Vagina (tissue), 2 donors: ENCODE measurements at regions not wholly inside any gene's neighbourhood (a gene's known extent, or its start where the extent isn't known, plus 50 kb on each side); places are given as distances from the start of the nearest gene placed in this dataset.

Experiments used
- DNase-seq, 2 donors: peaks; one replicate each; pipeline ENCODE4 v3.0.0-alpha.2; 2017; ENCODE audit errors: extremely low spot score in 2 of 2
- H3K27ac ChIP-seq: fragments of 200-600 bp; sonication (generic); one replicate; pipeline ENCODE4 v1.5.1; 2019
- H3K27me3 ChIP-seq: fragments of 200-600 bp; sonication (generic); one replicate; pipeline ENCODE4 v1.5.1; 2019
- H3K36me3 ChIP-seq, 2 donors: fragments of 200-600 bp; sonication (generic); one replicate each; pipeline ENCODE4 v1.5.1; 2017 to 2019
- H3K4me1 ChIP-seq: fragments of 200-600 bp; sonication (generic); one replicate; pipeline ENCODE4 v1.5.1; 2019
- H3K4me3 ChIP-seq, 2 donors: fragments of 200-600 bp; sonication (generic); 1 replicate in 1 of 2; 2 replicates in 1 of 2; pipeline ENCODE4 v1.5.1; 2016 to 2019
- H3K9me3 ChIP-seq: fragments of 200-600 bp; sonication (generic); one replicate; pipeline ENCODE4 v1.5.1; 2019
- CTCF ChIP-seq, 3 experiments: fragments of 450-650 bp in 2 of 3; fragments of 200-600 bp in 1 of 3; sonication (generic) in 1 of 3; IDR thresholded peaks; one replicate each; pipeline ENCODE4 v1.5.1; 2017 to 2019; ENCODE audit warnings: antibody characterized with exemption in 3 of 3, mild to moderate bottlenecking in 2 of 3, moderate library complexity in 2 of 3
- POLR2A ChIP-seq, 2 donors: fragments of 450-650 bp; IDR thresholded peaks; one replicate each; pipeline ENCODE4 v1.6.1; 2017; ENCODE audit warnings: antibody characterized with exemption in 2 of 2, mild to moderate bottlenecking in 2 of 2, moderate library complexity in 2 of 2
- POLR2AphosphoS5 ChIP-seq, 2 donors: sonication (generic); formaldehyde crosslinking; IDR thresholded peaks; one replicate each; pipeline ENCODE4 v1.9.0; 2017; ENCODE audit warnings: antibody characterized with exemption in 2 of 2, mild to moderate bottlenecking in 2 of 2, low read depth in 1 of 2; ENCODE audit not compliant: insufficient read depth in 1 of 2
- intact Hi-C: fragments of 100-400 bp; cut with DNase I; formaldehyde crosslinking; loops from one replicate; pipeline ENCODE4 v1.15.1; 2023

GRCh38 chr20:7301807-7302206 is 534.3 kb downstream of the BMP2 start:
- no peak for DNase-seq
- TF ChIP-seq POLR2A (IDR thresholded peaks at IDR 0.05) (no peak), CTCF (IDR thresholded peaks at IDR 0.05) (no peak), POLR2AphosphoS5 (IDR thresholded peaks at IDR 0.05; ENCODE audit: insufficient read depth in 1 of 2, low read depth in 1 of 2) (no peak)
- Histone ChIP-seq H3K27ac (no peak overlapping the region), H3K9me3 (no peaks in the 10 kb centered on the region), H3K4me1 (no peaks in the 10 kb centered on the region), H3K4me3 (no peak overlapping the region), H3K27me3 (no peaks in the 10 kb centered on the region), H3K36me3 (no peaks in the 10 kb centered on the region)
- intact Hi-C loops: no loop called here

GRCh38 chr20:7302250-7302649 is 534.8 kb downstream of the BMP2 start:
- intact Hi-C loops: no loop called here
- no peak overlapping the region for H3K27ac ChIP-seq
- no peak for TF ChIP-seq POLR2AphosphoS5 (IDR thresholded peaks at IDR 0.05; ENCODE audit: insufficient read depth in 1 of 2, low read depth in 1 of 2)
- no peak for TF ChIP-seq POLR2A (IDR thresholded peaks at IDR 0.05)
- no peak for TF ChIP-seq CTCF (IDR thresholded peaks at IDR 0.05)

GRCh38 chr20:7305976-7306375 is 538.5 kb downstream of the BMP2 start:
- Histone ChIP-seq H3K36me3 (no peaks in the 10 kb centered on the region), H3K9me3 (no peaks in the 10 kb centered on the region), H3K27me3 (no peaks in the 10 kb centered on the region), H3K4me1 (no peaks in the 10 kb centered on the region), H3K27ac (no peak overlapping the region), H3K4me3 (no peak overlapping the region)
- no peak for DNase-seq
- TF ChIP-seq CTCF (IDR thresholded peaks at IDR 0.05) (no peak), POLR2AphosphoS5 (IDR thresholded peaks at IDR 0.05; ENCODE audit: insufficient read depth in 1 of 2, low read depth in 1 of 2) (no peak), POLR2A (IDR thresholded peaks at IDR 0.05) (no peak)
- intact Hi-C loops: no loop called here

More at GRCh38 chr20:7302250-7302649, 534.8 kb downstream of the BMP2 start:
- no peaks in the 10 kb centered on the region for H3K27me3 ChIP-seq
- H3K4me1 ChIP-seq: no peaks in the 10 kb centered on the region
- no peak overlapping the region for H3K4me3 ChIP-seq
- H3K36me3 ChIP-seq: no peaks in the 10 kb centered on the region
- DNase-seq: no peak
- H3K9me3 ChIP-seq: no peaks in the 10 kb centered on the region

- DNase-seq: no peak
- Histone ChIP-seq H3K9me3 (no peaks in the 10 kb centered on the region), H3K36me3 (no peaks in the 10 kb centered on the region), H3K4me1 (no peaks in the 10 kb centered on the region), H3K4me3 (no peak overlapping the region), H3K27me3 (no peaks in the 10 kb centered on the region), H3K27ac (no peak overlapping the region)
- no peak for TF ChIP-seq POLR2AphosphoS5 (IDR thresholded peaks at IDR 0.05; ENCODE audit: insufficient read depth in 1 of 2, low read depth in 1 of 2)
- TF ChIP-seq CTCF (IDR thresholded peaks at IDR 0.05): no peak
- TF ChIP-seq POLR2A (IDR thresholded peaks at IDR 0.05): no peak
- intact Hi-C loops: no loop called here
Observed at GRCh38 chr20:7308163-7308562, 540.7 kb downstream of the BMP2 start.

GRCh38 chr20:7313047-7313446 is 545.6 kb downstream of the BMP2 start:
- Histone ChIP-seq H3K4me1 (no peaks in the 10 kb centered on the region), H3K4me3 (no peak overlapping the region), H3K27ac (no peak overlapping the region), H3K36me3 (no peaks in the 10 kb centered on the region), H3K27me3 (no peaks in the 10 kb centered on the region), H3K9me3 (no peaks in the 10 kb centered on the region)
- DNase-seq: no peak
- TF ChIP-seq POLR2AphosphoS5 (IDR thresholded peaks at IDR 0.05; ENCODE audit: insufficient read depth in 1 of 2, low read depth in 1 of 2): no peak
- no peak for TF ChIP-seq POLR2A (IDR thresholded peaks at IDR 0.05)
- no peak for TF ChIP-seq CTCF (IDR thresholded peaks at IDR 0.05)
- intact Hi-C loops: no loop called here
